Sigmoid colon (tissue), 4 donors: ENCODE measurements at regions not wholly inside any gene's neighbourhood (a gene's known extent, or its start where the extent isn't known, plus 50 kb on each side); places are given as distances from the start of the nearest gene placed in this dataset.

Experiments
- CTCF ChIP-seq, 4 experiments: fragments of 450-650 bp in 3 of 4; fragments of 200-600 bp in 1 of 4; IDR thresholded peaks; one replicate each; pipeline ENCODE4 v1.5.1; 2016 to 2019; ENCODE audit warnings: antibody characterized with exemption in 4 of 4, mild to moderate bottlenecking in 3 of 4, moderate library complexity in 2 of 4
- POLR2AphosphoS5 ChIP-seq, 4 donors: sonication (generic); formaldehyde crosslinking; IDR thresholded peaks; one replicate each; pipeline ENCODE4 v1.6.1; 2017; ENCODE audit warnings: antibody characterized with exemption in 4 of 4

- TF ChIP-seq CTCF (IDR thresholded peaks at IDR 0.05) (no peak), POLR2AphosphoS5 (IDR thresholded peaks at IDR 0.05) (no peak)
These were observed 155.0 kb downstream of the NUAK1 start for GRCh38 chr12:105983622-105984320.
